NB4 (cell line): ENCODE measurements at regions not wholly inside any gene's neighbourhood (a gene's known extent, or its start where the extent isn't known, plus 50 kb on each side); places are given as distances from the start of the nearest gene placed in this dataset.

Source experiments
- CTCF ChIP-seq: IDR thresholded peaks from one replicate; pipeline ENCODE4 v1.5.1; 2012; ENCODE audit warnings: low read depth, low read length
- MAX ChIP-seq: IDR thresholded peaks from 2 replicates; pipeline ENCODE4 v1.6.1; 2011; ENCODE audit warnings: low read depth, low read length
- POLR2A ChIP-seq: IDR thresholded peaks from 2 replicates; pipeline ENCODE4 v1.6.1; 2011; ENCODE audit warnings: mild to moderate bottlenecking; ENCODE audit not compliant: insufficient read length; ENCODE audit errors: extremely low read depth

GRCh38 chr21:25097648-25098047, 509.6 kb downstream of the MRPL39 start:
- no peak for TF ChIP-seq CTCF
- no peak for TF ChIP-seq POLR2A
- no peak for TF ChIP-seq MAX
